HEK293 (cell line): ENCODE measurements at regions not wholly inside any gene's neighbourhood (a gene's known extent, or its start where the extent isn't known, plus 50 kb on each side); places are given as distances from the start of the nearest gene placed in this dataset.

ENCODE experiments used
- CTCF ChIP-seq: fragments of 450-650 bp; formaldehyde crosslinking; IDR thresholded peaks from 2 replicates; pipeline ENCODE4 v1.5.1; 2016; ENCODE audit warnings: missing biosample characterization, missing genetic modification characterization
- HOXA7 ChIP-seq: sonication (generic); formaldehyde crosslinking; IDR thresholded peaks from 2 replicates; pipeline ENCODE4 v1.8.1; 2022; ENCODE audit warnings: missing genetic modification reagents, borderline replicate concordance
- ZNF2 ChIP-seq: fragments of 450-650 bp; formaldehyde crosslinking; IDR thresholded peaks from 2 replicates; pipeline ENCODE4 v1.5.1; 2016; ENCODE audit warnings: missing biosample characterization, missing genetic modification characterization
- ZNF24 ChIP-seq: fragments of 450-650 bp; formaldehyde crosslinking; IDR thresholded peaks from 2 replicates; pipeline ENCODE4 v1.5.1; 2016; ENCODE audit warnings: missing biosample characterization, missing genetic modification characterization
- ZNF324 ChIP-seq: fragments of 450-650 bp; formaldehyde crosslinking; IDR thresholded peaks from 2 replicates; pipeline ENCODE4 v1.5.1; 2016; ENCODE audit warnings: missing biosample characterization, missing genetic modification characterization
- ZNF549 ChIP-seq: fragments of 450-650 bp; IDR thresholded peaks from 2 replicates; pipeline ENCODE4 v1.5.1; 2018; ENCODE audit warnings: missing biosample characterization, missing genetic modification characterization, mild to moderate bottlenecking, inconsistent platforms, moderate library complexity
- ZNF596 ChIP-seq: fragments of 450-650 bp; IDR thresholded peaks from 2 replicates; pipeline ENCODE4 v1.5.0; 2018; ENCODE audit warnings: missing biosample characterization, mild to moderate bottlenecking, missing genetic modification characterization, moderate library complexity
- ZNF610 ChIP-seq: fragments of 450-650 bp; formaldehyde crosslinking; IDR thresholded peaks from 2 replicates; pipeline ENCODE4 v1.5.1; 2016; ENCODE audit warnings: missing biosample characterization, missing genetic modification characterization, borderline replicate concordance
- ZNF639 ChIP-seq: fragments of 450-650 bp; formaldehyde crosslinking; IDR thresholded peaks from 2 replicates; pipeline ENCODE4 v1.5.1; 2016; ENCODE audit warnings: missing biosample characterization, missing genetic modification characterization
- ZNF660 ChIP-seq: fragments of 450-650 bp; IDR thresholded peaks from 2 replicates; pipeline ENCODE4 v1.5.1; 2018; ENCODE audit warnings: missing biosample characterization, mild to moderate bottlenecking, missing genetic modification characterization
- ZNF777 ChIP-seq: fragments of 450-650 bp; formaldehyde crosslinking; IDR thresholded peaks from 2 replicates; pipeline ENCODE4 v1.5.1; 2017; ENCODE audit warnings: missing biosample characterization, missing genetic modification characterization, borderline replicate concordance
- ZNF830 ChIP-seq: fragments of 450-650 bp; IDR thresholded peaks from 2 replicates; pipeline ENCODE4 v1.5.0; 2018; ENCODE audit warnings: missing biosample characterization, missing genetic modification characterization, low read depth, mild to moderate bottlenecking, moderate library complexity
- TF ChIP-seq, protein P1 (sequence below): fragments of 450-650 bp; formaldehyde crosslinking; IDR thresholded peaks from 2 replicates; pipeline ENCODE4 v1.5.1; 2016; ENCODE audit warnings: missing biosample characterization, missing genetic modification characterization, low read depth

DNA sequence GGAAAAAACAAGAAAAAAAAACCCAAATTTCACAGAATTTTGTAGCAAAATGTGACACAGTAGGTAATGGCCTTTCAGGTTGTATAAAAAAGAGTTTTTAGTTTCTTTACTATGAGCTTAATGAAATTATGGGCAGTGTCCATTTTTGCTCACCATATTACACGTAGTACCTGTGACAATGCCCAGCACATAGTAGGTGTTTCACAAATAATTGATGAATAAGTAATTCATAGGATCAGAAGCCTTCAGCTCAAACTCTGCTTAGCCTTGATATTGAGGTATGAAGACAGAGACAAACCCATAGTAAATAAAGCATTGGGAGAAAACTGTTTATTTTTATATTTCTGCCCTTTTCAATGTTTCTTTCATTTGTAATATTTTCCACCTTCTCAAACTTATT, 97.2 kb downstream of the LHX9 start:
- TF ChIP-seq ZNF777 (tag by site-specific recombination), result no peak
- no peak for TF ChIP-seq ZNF660 (tag by site-specific recombination)
- TF ChIP-seq ZNF2 (tag by site-specific recombination), result no peak
- TF ChIP-seq ZNF549, result no peak
- no peak for TF ChIP-seq CTCF
- no peak for TF ChIP-seq ZNF830 (tag by site-specific recombination)
- TF ChIP-seq ZNF596 (tag by site-specific recombination), result no peak
- TF ChIP-seq, protein P1, sequence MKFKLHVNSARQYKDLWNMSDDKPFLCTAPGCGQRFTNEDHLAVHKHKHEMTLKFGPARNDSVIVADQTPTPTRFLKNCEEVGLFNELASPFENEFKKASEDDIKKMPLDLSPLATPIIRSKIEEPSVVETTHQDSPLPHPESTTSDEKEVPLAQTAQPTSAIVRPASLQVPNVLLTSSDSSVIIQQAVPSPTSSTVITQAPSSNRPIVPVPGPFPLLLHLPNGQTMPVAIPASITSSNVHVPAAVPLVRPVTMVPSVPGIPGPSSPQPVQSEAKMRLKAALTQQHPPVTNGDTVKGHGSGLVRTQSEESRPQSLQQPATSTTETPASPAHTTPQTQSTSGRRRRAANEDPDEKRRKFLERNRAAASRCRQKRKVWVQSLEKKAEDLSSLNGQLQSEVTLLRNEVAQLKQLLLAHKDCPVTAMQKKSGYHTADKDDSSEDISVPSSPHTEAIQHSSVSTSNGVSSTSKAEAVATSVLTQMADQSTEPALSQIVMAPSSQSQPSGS (tag by site-specific recombination), result no peak
- no peak for TF ChIP-seq ZNF24
- no peak for TF ChIP-seq ZNF324 (tag by site-specific recombination)
- no peak for TF ChIP-seq ZNF639 (tag by site-specific recombination)
- no peak for TF ChIP-seq ZNF610
- TF ChIP-seq HOXA7 (CRISPR knock-in tag), result no peak
